ENCODE measurements at regions not wholly inside any gene's neighbourhood (a gene's known extent, or its start where the extent isn't known, plus 50 kb on each side); places are given as distances from the start of the nearest gene placed in this dataset.

- TF ChIP-seq TAF1 (IDR thresholded peaks at IDR 0.05; ENCODE audit: borderline replicate concordance, low read depth, low read length): no peak
- TF ChIP-seq POLR2AphosphoS5 (IDR thresholded peaks at IDR 0.05; ENCODE audit: low read depth, low read length): no peak
Observed at GRCh38 chr9:135345775-135346433, 133.7 kb upstream of the PPP1R26 start.

All from GM12892 (cell line).